ENCODE measurements at regions not wholly inside any gene's neighbourhood (a gene's known extent, or its start where the extent isn't known, plus 50 kb on each side); places are given as distances from the start of the nearest gene placed in this dataset.

DNA sequence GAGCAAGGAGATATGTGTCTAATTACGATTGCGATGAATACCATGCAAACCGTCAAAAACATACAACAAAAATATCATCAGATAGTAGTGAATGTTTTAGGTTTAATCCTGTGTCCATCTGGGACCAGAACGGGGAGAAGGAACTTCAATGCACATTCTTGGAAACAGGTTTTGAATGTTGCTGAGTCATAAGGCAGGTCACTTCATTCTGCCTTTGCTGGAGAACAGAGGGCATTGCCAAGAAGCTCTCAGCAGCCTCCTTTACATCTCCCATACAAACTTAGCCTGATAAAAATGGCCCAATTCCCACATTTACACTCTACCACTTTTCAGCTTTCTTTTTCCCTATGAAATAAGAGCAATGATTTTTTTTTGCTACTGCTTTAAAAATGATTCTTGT is 78.0 kb upstream of the KCNJ6 start:
- TF ChIP-seq, protein P1, sequence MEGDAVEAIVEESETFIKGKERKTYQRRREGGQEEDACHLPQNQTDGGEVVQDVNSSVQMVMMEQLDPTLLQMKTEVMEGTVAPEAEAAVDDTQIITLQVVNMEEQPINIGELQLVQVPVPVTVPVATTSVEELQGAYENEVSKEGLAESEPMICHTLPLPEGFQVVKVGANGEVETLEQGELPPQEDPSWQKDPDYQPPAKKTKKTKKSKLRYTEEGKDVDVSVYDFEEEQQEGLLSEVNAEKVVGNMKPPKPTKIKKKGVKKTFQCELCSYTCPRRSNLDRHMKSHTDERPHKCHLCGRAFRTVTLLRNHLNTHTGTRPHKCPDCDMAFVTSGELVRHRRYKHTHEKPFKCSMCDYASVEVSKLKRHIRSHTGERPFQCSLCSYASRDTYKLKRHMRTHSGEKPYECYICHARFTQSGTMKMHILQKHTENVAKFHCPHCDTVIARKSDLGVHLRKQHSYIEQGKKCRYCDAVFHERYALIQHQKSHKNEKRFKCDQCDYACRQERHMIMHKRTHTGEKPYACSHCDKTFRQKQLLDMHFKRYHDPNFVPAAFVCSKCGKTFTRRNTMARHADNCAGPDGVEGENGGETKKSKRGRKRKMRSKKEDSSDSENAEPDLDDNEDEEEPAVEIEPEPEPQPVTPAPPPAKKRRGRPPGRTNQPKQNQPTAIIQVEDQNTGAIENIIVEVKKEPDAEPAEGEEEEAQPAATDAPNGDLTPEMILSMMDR (IDR thresholded peaks at IDR 0.05), result no peak
- no peak for TF ChIP-seq POLR2A (IDR thresholded peaks at IDR 0.05)

Data from heart left ventricle (tissue), 13 donors.